ENCODE measurements at regions not wholly inside any gene's neighbourhood (a gene's known extent, or its start where the extent isn't known, plus 50 kb on each side); places are given as distances from the start of the nearest gene placed in this dataset.
"Not testable (repeated sequence)": the region's sequence is repeated elsewhere in the genome, so short reads cannot be mapped to it uniquely, and the experiment has no call there.

DNA sequence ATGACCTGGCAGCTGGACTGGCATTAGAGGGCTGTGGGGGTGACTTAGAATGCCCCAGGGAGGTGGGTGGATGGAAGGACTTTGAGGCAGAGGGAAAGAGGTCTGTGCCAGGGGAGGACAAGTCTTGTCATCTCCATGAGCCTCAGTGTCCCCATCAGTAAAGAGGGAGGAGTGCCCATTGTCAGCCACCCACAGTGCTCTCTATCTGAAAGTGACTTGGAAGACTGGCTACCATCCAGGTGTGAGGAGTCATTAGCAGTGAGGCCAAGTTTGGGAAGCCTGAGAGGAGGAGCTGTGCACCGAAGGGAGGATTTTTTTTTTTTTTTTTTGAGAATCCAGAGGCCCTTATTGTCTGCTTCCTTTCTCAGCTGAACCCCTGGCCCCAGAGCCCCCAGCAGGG is 136.3 kb upstream of the AKAP13 start:
- not testable (repeated sequence) for H3K27ac ChIP-seq (ENCODE audit: low read depth, low read length); H3K27me3 ChIP-seq (ENCODE audit: low read length); H3K9me2 ChIP-seq (replicated peaks; ENCODE audit: insufficient read depth, low read length); H3K4me2 ChIP-seq (ENCODE audit: low read depth, low read length, poor library complexity, severe bottlenecking); H2AFZ ChIP-seq (ENCODE audit: low read depth, low read length, severe bottlenecking); H3F3A ChIP-seq (ENCODE audit: insufficient read depth); H3K9me3 ChIP-seq (ENCODE audit: insufficient read depth, low read length); H3K4me3 ChIP-seq (ENCODE audit: insufficient read depth, low read length, poor library complexity, severe bottlenecking); H3K9ac ChIP-seq (ENCODE audit: low read length); H4K20me1 ChIP-seq (ENCODE audit: low read depth, low read length); H3K79me2 ChIP-seq (ENCODE audit: insufficient read depth, low read length); H3K36me3 ChIP-seq (ENCODE audit: low read length)

DNA sequence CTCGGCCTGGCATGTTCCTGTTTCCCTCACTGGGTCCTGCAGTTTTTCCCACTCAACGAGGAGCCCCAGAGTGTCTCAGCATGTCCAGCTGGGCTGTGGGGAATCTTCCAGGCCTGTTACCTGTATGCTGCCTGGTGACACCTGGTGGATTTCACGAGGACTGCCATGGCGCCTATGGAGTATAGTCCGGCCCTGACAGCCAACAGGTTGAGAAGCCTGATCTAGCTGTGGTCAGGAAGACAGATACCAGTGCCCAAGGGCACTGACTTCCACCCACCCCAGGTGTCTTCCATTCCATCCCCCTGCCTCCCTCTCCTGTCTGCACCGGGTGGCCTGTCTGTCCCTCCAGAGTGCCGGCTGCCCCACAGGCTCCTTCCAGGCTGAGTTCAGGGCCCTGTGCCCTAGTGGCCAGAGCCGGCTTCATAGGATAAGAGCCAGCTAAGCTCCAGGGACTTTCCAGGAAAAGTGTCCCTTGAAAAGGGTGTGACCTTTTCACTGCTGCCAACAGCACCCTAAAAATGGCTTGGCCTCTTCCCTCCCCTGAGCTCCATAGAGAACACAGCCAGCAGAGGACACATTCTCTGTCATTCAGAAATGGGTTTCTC is 129.4 kb upstream of the AKAP13 start:
- H2AFZ ChIP-seq (ENCODE audit: low read depth, low read length, severe bottlenecking); H3F3A ChIP-seq (ENCODE audit: insufficient read depth); H3K4me2 ChIP-seq (ENCODE audit: low read depth, low read length, poor library complexity, severe bottlenecking); H3K4me3 ChIP-seq (ENCODE audit: insufficient read depth, low read length, poor library complexity, severe bottlenecking); H3K27ac ChIP-seq (ENCODE audit: low read depth, low read length); H3K36me3 ChIP-seq (ENCODE audit: low read length); H3K79me2 ChIP-seq (ENCODE audit: insufficient read depth, low read length); H3K27me3 ChIP-seq (ENCODE audit: low read length); H3K9me3 ChIP-seq (ENCODE audit: insufficient read depth, low read length); H3K9me2 ChIP-seq (replicated peaks; ENCODE audit: insufficient read depth, low read length); H4K20me1 ChIP-seq (ENCODE audit: low read depth, low read length); H3K9ac ChIP-seq (ENCODE audit: low read length): not testable (repeated sequence)
- TF ChIP-seq, protein P1, sequence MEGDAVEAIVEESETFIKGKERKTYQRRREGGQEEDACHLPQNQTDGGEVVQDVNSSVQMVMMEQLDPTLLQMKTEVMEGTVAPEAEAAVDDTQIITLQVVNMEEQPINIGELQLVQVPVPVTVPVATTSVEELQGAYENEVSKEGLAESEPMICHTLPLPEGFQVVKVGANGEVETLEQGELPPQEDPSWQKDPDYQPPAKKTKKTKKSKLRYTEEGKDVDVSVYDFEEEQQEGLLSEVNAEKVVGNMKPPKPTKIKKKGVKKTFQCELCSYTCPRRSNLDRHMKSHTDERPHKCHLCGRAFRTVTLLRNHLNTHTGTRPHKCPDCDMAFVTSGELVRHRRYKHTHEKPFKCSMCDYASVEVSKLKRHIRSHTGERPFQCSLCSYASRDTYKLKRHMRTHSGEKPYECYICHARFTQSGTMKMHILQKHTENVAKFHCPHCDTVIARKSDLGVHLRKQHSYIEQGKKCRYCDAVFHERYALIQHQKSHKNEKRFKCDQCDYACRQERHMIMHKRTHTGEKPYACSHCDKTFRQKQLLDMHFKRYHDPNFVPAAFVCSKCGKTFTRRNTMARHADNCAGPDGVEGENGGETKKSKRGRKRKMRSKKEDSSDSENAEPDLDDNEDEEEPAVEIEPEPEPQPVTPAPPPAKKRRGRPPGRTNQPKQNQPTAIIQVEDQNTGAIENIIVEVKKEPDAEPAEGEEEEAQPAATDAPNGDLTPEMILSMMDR (IDR thresholded peaks at IDR 0.05; ENCODE audit: insufficient read depth, low read length, poor library complexity, severe bottlenecking): peak; percentile 10

DNA sequence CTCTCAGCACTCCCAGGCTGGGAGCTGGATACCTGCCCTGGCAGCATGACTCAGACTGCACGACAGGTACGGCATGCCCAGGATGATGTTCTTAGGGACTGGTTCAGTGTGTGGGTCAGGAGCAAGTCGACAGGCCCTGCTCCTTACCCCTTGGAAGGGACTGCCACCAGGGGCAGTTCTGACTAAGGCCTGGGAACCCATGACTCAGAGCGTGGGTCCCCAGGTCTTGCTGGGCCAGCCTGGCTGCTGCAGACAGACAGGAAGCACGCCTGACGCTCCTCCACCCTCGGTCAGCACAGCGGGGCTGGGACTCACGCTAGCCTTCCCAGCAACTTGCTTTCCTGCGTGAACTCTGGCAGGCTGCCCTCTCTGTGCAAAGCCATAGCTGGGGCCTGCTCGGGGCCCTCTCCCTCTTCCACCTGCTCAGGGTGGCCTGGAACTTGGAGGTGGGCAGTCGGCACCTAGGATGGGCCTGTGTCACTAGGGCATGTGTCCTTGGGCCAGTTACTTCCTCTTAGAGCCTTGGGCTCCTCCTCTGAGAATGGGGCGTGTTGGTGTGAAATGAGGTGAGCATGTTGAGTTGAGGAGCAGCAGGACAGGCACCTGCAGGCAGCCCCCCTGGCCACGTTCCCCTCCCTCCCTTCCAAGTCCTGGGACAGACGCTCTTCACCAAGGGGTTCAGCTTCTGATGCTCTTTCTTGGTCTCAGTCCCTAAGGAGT is 127.0 kb upstream of the AKAP13 start:
- not testable (repeated sequence) for H3K4me2 ChIP-seq (ENCODE audit: low read depth, low read length, poor library complexity, severe bottlenecking); H2AFZ ChIP-seq (ENCODE audit: low read depth, low read length, severe bottlenecking)

DNA sequence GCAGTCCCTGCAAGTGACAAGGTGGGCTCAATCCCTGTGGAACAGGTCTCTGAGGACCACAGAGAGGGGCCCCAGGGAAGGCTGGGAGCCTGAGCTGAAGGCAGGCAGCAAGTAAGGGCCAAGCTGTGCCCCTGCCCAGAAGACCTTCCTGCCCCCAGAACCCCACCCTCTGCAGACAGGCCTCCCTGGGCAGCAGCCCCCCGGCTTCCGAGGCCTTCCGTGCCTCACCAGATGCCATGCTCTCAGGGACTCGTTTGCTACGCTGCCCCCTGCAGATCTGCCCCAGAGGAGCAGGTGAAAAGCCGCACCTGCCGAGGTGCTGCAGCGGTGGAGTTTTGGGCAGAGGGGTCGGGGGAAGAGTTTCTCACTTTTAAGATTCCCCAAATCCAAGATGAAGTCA is 125.4 kb upstream of the AKAP13 start:
- not testable (repeated sequence) for H3F3A ChIP-seq (ENCODE audit: insufficient read depth); H4K20me1 ChIP-seq (ENCODE audit: low read depth, low read length); H3K9me2 ChIP-seq (replicated peaks; ENCODE audit: insufficient read depth, low read length); H3K9me3 ChIP-seq (ENCODE audit: insufficient read depth, low read length); H3K9ac ChIP-seq (ENCODE audit: low read length); H3K27ac ChIP-seq (ENCODE audit: low read depth, low read length); H3K36me3 ChIP-seq (ENCODE audit: low read length); H3K4me3 ChIP-seq (ENCODE audit: insufficient read depth, low read length, poor library complexity, severe bottlenecking); H3K4me2 ChIP-seq (ENCODE audit: low read depth, low read length, poor library complexity, severe bottlenecking); H2AFZ ChIP-seq (ENCODE audit: low read depth, low read length, severe bottlenecking); H3K27me3 ChIP-seq (ENCODE audit: low read length); H3K79me2 ChIP-seq (ENCODE audit: insufficient read depth, low read length)

More for the DNA sequence above, 127.0 kb upstream of the AKAP13 start:
- H4K20me1 ChIP-seq (ENCODE audit: low read depth, low read length); H3K9me3 ChIP-seq (ENCODE audit: insufficient read depth, low read length); H3K36me3 ChIP-seq (ENCODE audit: low read length); H3K9me2 ChIP-seq (replicated peaks; ENCODE audit: insufficient read depth, low read length); H3K9ac ChIP-seq (ENCODE audit: low read length); H3K4me3 ChIP-seq (ENCODE audit: insufficient read depth, low read length, poor library complexity, severe bottlenecking); H3K27me3 ChIP-seq (ENCODE audit: low read length); H3F3A ChIP-seq (ENCODE audit: insufficient read depth); H3K27ac ChIP-seq (ENCODE audit: low read depth, low read length); H3K79me2 ChIP-seq (ENCODE audit: insufficient read depth, low read length): not testable (repeated sequence)

DNA sequence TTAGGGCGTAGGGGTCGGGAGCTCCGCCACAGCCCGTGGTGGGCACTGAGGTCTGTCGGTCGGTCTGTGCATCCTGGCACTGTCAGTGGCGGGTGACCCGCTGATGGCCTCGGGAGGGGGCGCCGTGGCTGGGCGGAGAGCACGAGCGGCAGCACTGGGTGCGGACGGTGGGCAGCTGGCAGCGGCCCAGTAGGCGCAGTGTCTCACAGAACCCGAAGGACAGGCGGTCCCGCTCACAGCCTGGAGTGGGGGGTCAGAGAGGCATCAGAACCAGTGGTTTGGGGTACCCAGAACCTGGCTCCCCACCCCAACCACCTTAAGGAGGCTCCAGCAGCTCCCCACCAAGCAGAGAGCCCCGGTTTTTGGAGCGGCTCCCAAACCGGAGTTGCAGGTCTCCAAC is 124.9 kb upstream of the AKAP13 start:
- H3K27ac ChIP-seq (ENCODE audit: low read depth, low read length); H3K9ac ChIP-seq (ENCODE audit: low read length): not testable (repeated sequence)

DNA sequence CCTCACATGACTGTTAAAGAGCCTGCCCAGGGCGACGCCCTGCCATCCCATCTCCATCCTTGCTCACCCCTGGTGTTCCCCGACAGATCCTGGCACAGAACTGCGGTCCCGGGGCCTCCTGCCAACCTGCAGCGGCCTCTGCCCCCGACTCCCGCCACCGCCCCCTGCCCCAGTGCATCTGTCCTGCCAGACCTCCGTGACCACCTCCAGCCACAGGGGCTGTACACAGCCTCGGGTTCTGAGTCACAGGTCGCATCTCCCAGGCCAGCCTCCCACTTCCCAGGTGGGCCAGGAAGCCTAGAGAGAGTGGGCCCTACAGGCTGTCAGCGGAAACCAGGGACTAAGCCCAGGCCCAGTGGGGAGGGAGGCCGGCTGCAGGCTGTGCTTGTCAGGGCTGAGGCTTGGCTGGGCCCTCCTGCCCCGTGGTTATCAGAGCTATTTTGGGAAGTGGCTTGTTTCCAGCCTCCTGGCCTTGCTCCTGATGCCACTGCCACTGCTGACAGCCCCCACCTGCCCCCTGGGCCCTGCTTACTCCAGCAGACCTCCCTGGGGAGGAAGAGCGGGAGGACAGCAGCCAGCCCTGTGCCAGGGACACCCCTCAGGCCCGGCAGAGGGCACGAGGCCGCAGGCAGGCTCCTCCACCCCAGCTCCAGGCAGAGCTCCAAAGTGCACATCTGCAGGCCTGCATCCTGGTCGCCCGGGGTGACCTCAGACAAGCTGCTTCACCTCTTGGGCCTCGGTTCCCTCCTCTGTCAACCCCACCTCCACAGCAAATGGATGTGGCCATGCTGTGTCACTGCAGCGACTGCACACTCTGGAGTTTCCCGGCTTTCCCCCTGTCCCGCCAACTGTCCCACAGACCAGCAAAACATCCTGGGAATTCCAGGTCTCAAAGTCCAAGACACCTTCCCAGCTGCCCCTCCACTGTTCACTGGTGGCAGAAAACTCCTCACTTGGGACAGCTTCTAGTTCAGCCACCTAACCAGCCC is 124.1 kb upstream of the AKAP13 start:
- not testable (repeated sequence) for H3F3A ChIP-seq (ENCODE audit: insufficient read depth); H3K9me2 ChIP-seq (replicated peaks; ENCODE audit: insufficient read depth, low read length); H3K79me2 ChIP-seq (ENCODE audit: insufficient read depth, low read length); H2AFZ ChIP-seq (ENCODE audit: low read depth, low read length, severe bottlenecking); H3K27ac ChIP-seq (ENCODE audit: low read depth, low read length); H3K36me3 ChIP-seq (ENCODE audit: low read length); H3K4me3 ChIP-seq (ENCODE audit: insufficient read depth, low read length, poor library complexity, severe bottlenecking); H3K27me3 ChIP-seq (ENCODE audit: low read length); H3K9me3 ChIP-seq (ENCODE audit: insufficient read depth, low read length); H3K9ac ChIP-seq (ENCODE audit: low read length); H4K20me1 ChIP-seq (ENCODE audit: low read depth, low read length); H3K4me2 ChIP-seq (ENCODE audit: low read depth, low read length, poor library complexity, severe bottlenecking)

More for the DNA sequence above, 124.9 kb upstream of the AKAP13 start:
- not testable (repeated sequence) for H3K27me3 ChIP-seq (ENCODE audit: low read length); H3K36me3 ChIP-seq (ENCODE audit: low read length); H3K4me3 ChIP-seq (ENCODE audit: insufficient read depth, low read length, poor library complexity, severe bottlenecking); H3K9me2 ChIP-seq (replicated peaks; ENCODE audit: insufficient read depth, low read length); H3F3A ChIP-seq (ENCODE audit: insufficient read depth); H3K79me2 ChIP-seq (ENCODE audit: insufficient read depth, low read length); H2AFZ ChIP-seq (ENCODE audit: low read depth, low read length, severe bottlenecking); H3K4me2 ChIP-seq (ENCODE audit: low read depth, low read length, poor library complexity, severe bottlenecking); H3K9me3 ChIP-seq (ENCODE audit: insufficient read depth, low read length); H4K20me1 ChIP-seq (ENCODE audit: low read depth, low read length)

DNA sequence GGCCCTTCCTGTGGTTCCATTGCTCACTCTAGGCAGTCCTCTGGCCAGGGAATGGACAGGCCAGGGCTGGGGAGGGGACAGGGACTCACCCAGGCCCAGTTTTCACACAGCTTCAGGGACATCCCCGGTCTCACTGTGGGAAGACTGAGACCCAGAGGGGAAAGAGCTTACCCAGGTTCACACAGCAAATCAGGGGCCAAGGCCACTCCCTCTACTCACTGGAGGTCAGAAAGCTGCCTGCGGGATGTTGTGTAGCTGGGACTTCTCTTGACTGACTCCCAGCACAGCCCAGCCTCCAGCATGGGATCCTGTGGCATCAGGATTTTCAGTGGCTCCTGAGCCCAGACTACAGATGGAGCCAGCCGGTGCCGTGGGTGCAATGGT is 122.3 kb upstream of the AKAP13 start:
- H3K9me2 ChIP-seq (replicated peaks; ENCODE audit: insufficient read depth, low read length); H2AFZ ChIP-seq (ENCODE audit: low read depth, low read length, severe bottlenecking); H3K36me3 ChIP-seq (ENCODE audit: low read length); H3K79me2 ChIP-seq (ENCODE audit: insufficient read depth, low read length); H3K9ac ChIP-seq (ENCODE audit: low read length); H3K9me3 ChIP-seq (ENCODE audit: insufficient read depth, low read length); H3F3A ChIP-seq (ENCODE audit: insufficient read depth); H3K4me3 ChIP-seq (ENCODE audit: insufficient read depth, low read length, poor library complexity, severe bottlenecking); H4K20me1 ChIP-seq (ENCODE audit: low read depth, low read length); H3K27me3 ChIP-seq (ENCODE audit: low read length); H3K27ac ChIP-seq (ENCODE audit: low read depth, low read length); H3K4me2 ChIP-seq (ENCODE audit: low read depth, low read length, poor library complexity, severe bottlenecking): not testable (repeated sequence)

Measured in SU-DHL-6 (cell line).